Naive thymus-derived CD4-positive, alpha-beta T cell (primary cell): ENCODE measurements at regions not wholly inside any gene's neighbourhood (a gene's known extent, or its start where the extent isn't known, plus 50 kb on each side); places are given as distances from the start of the nearest gene placed in this dataset.

ENCODE experiments used
- ATAC-seq: fragments of 150-1000 bp; cut with Tn5 transposase; 2 replicates; pipeline ENCODE4 v1.10.0; 2021; ENCODE audit warnings: mild to moderate bottlenecking, moderate library complexity
- CTCF ChIA-PET: fragments of 350-600 bp; sonication (Branson Sonifier 250); formaldehyde crosslinking; loops from one replicate; lab custom pipeline; 2021; ENCODE audit warnings: antibody characterized with exemption; lab: Charles Lee
- POLR2A ChIA-PET: fragments of 350-600 bp; sonication (Branson Sonifier 250); formaldehyde crosslinking; loops from one replicate; lab custom pipeline; 2021; ENCODE audit warnings: antibody characterized with exemption, inconsistent platforms; lab: Charles Lee
- DNase-seq, 9 donors: peaks; one replicate each; pipeline versions ENCODE4 v3.0.0 to v3.0.0-alpha.2; 2020 to 2022; ENCODE audit warnings: mixed read lengths in 1 of 9
- H3K27ac ChIP-seq: one replicate; pipeline ENCODE4 v1.7.0; 2013; ENCODE audit warnings: mild to moderate bottlenecking, low read depth, low read length, moderate library complexity
- H3K27me3 ChIP-seq, 2 donors: one replicate each; pipeline ENCODE4 v1.7.0; 2013; ENCODE audit warnings: low read length in 2 of 2, mild to moderate bottlenecking in 2 of 2, moderate library complexity in 2 of 2; ENCODE audit not compliant: control insufficient read depth in 2 of 2, insufficient read depth in 2 of 2
- H3K36me3 ChIP-seq, 3 experiments: 1 replicate in 2 of 3; 2 replicates in 1 of 3; pipeline ENCODE4 v1.7.0; 2013; ENCODE audit warnings: low read length in 3 of 3, mild to moderate bottlenecking in 3 of 3, moderate library complexity in 1 of 3; ENCODE audit not compliant: insufficient read depth in 3 of 3, control insufficient read depth in 2 of 3
- H3K4me1 ChIP-seq, 2 donors: one replicate each; pipeline ENCODE4 v1.7.0; 2013; ENCODE audit warnings: low read length in 2 of 2, mild to moderate bottlenecking in 2 of 2, moderate library complexity in 1 of 2; ENCODE audit not compliant: control insufficient read depth in 2 of 2, insufficient read depth in 2 of 2
- H3K4me3 ChIP-seq: 2 replicates; pipeline ENCODE4 v1.7.0; 2013; ENCODE audit warnings: mild to moderate bottlenecking, low read length
- H3K9me3 ChIP-seq, 3 experiments: 1 replicate in 2 of 3; 2 replicates in 1 of 3; pipeline ENCODE4 v1.7.0; 2013; ENCODE audit warnings: low read length in 3 of 3; ENCODE audit not compliant: control insufficient read depth in 2 of 3
- H3K27ac Mint-ChIP-seq, 9 donors: one replicate each; pipeline ENCODE4 v1.8.0; 2020 to 2022; ENCODE audit warnings: mixed read lengths in 9 of 9, mild to moderate bottlenecking in 8 of 9, moderate library complexity in 5 of 9, inconsistent platforms in 2 of 9
- H3K27me3 Mint-ChIP-seq, 5 donors: one replicate each; pipeline ENCODE4 v1.8.0; 2021 to 2022; ENCODE audit warnings: mixed read lengths in 5 of 5, mild to moderate bottlenecking in 1 of 5
- H3K36me3 Mint-ChIP-seq, 5 donors: one replicate each; pipeline ENCODE4 v1.8.0; 2020 to 2022; ENCODE audit warnings: mixed read lengths in 5 of 5, mild to moderate bottlenecking in 3 of 5, inconsistent platforms in 1 of 5
- H3K4me1 Mint-ChIP-seq, 7 donors: one replicate each; pipeline ENCODE4 v1.8.0; 2020 to 2022; ENCODE audit warnings: mixed read lengths in 7 of 7, mild to moderate bottlenecking in 3 of 7, inconsistent platforms in 1 of 7
- H3K4me3 Mint-ChIP-seq, 10 donors: one replicate each; pipeline ENCODE4 v1.8.0; 2020 to 2022; ENCODE audit warnings: mild to moderate bottlenecking in 10 of 10, mixed read lengths in 10 of 10, moderate library complexity in 6 of 10, inconsistent platforms in 2 of 10
- H3K9me3 Mint-ChIP-seq, 11 donors: one replicate each; pipeline ENCODE4 v1.8.0; 2020 to 2022; ENCODE audit warnings: mixed read lengths in 11 of 11, mild to moderate bottlenecking in 4 of 11, inconsistent platforms in 1 of 11, moderate library complexity in 1 of 11
- intact Hi-C, 2 donors: fragments of 100-400 bp; cut with micrococcal nuclease; formaldehyde crosslinking; loops; one replicate each; pipeline ENCODE4 v1.15.1; 2023

DNA sequence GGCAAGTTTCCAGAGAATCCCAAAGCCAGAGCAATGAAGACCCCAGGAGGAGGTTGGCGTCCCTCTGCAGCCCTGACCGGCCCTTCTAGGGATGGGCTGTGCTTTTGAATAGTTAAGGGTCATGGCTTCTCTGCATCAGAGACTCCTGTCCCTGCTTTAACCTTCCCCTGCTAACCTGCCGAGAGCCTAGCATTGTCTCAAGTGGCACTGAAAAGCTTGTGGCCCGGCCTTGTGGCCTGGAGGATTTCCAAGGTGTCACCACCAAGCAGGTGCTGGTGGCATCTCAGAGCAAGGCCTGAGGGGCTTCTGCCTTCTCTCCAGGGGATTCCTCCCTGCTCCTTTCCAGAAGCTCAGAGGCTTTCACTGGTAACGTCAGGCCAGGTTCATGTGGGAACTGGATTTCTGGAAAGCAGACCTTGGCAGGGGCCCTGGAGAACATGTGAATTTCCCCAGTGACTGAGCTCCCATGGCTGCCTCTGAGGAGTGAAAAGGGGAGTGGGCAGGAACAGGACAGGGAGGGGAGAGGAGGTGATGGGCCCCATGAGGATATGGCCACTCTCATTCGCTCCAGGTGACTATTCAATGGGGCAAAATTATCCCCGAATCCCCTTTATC is 409.9 kb downstream of the PTPRU start:
- CTCF ChIA-PET: no interaction called here
- intact Hi-C loops: no loop called here
- H3K9me3 ChIP-seq: no peaks in the 10 kb centered on the region
- Mint-ChIP-seq H3K4me1 (peaks cover 0 to 2% (median 0%) of the 10 kb centered on the region in 7 donors), H3K27me3 (peaks cover 3 to 39% (median 22%) of the 10 kb centered on the region in 5 donors), H3K9me3 (peaks cover 0 to 2% (median 0%) of the 10 kb centered on the region in 11 donors), H3K27ac (no peak overlapping the region), H3K4me3 (no peak overlapping the region), H3K36me3 (no peaks in the 10 kb centered on the region)
- DNase-seq (no peak), ATAC-seq (no peak)
- no peaks in the 10 kb centered on the region for H3K4me1 ChIP-seq
- H3K4me3 ChIP-seq: no peak overlapping the region
- H3K36me3 ChIP-seq: no peaks in the 10 kb centered on the region
- POLR2A ChIA-PET: no interaction called here
- H3K27ac ChIP-seq: no peak overlapping the region
- H3K27me3 ChIP-seq: no peaks in the 10 kb centered on the region

- Mint-ChIP-seq H3K4me3 (no peak overlapping the region), H3K36me3 (no peaks in the 10 kb centered on the region), H3K27ac (no peak overlapping the region), H3K9me3 (peaks cover 0 to 2% (median 0%) of the 10 kb centered on the region in 11 donors), H3K4me1 (no peaks in the 10 kb centered on the region), H3K27me3 (peaks cover 3 to 43% (median 22%) of the 10 kb centered on the region in 5 donors)
- Histone ChIP-seq H3K36me3 (no peaks in the 10 kb centered on the region), H3K9me3 (no peaks in the 10 kb centered on the region), H3K27me3 (no peaks in the 10 kb centered on the region), H3K27ac (no peak overlapping the region), H3K4me3 (no peak overlapping the region), H3K4me1 (no peaks in the 10 kb centered on the region)
- no peak for ATAC-seq
- no peak for DNase-seq
- ChIA-PET POLR2A (no interaction called here), CTCF (no interaction called here)
- intact Hi-C loops: no loop called here
Measured at GRCh38 chr1:29645586-29645985, 409.3 kb downstream of the PTPRU start.

- ATAC-seq (no peak), DNase-seq (no peak)
- H3K4me1 Mint-ChIP-seq: no peaks in the 10 kb centered on the region
- peaks cover 0 to 2% (median 0%) of the 10 kb centered on the region in 11 donors for H3K9me3 Mint-ChIP-seq
- Histone ChIP-seq H3K4me3 (no peak overlapping the region), H3K27me3 (no peaks in the 10 kb centered on the region), H3K4me1 (no peaks in the 10 kb centered on the region), H3K9me3 (no peaks in the 10 kb centered on the region), H3K27ac (no peak overlapping the region), H3K36me3 (no peaks in the 10 kb centered on the region)
- intact Hi-C loops: no loop called here
- POLR2A ChIA-PET: no interaction called here
- H3K27ac Mint-ChIP-seq: no peak overlapping the region
- CTCF ChIA-PET: no interaction called here
- H3K36me3 Mint-ChIP-seq: no peaks in the 10 kb centered on the region
- no peak overlapping the region for H3K4me3 Mint-ChIP-seq
- peaks cover 3 to 43% (median 17%) of the 10 kb centered on the region in 5 donors for H3K27me3 Mint-ChIP-seq
Measured at GRCh38 chr1:29644812-29645211, 408.5 kb downstream of the PTPRU start.

- no peaks in the 10 kb centered on the region for H3K4me1 Mint-ChIP-seq
Measured at GRCh38 chr1:29643838-29644440, 407.6 kb downstream of the PTPRU start.

DNA sequence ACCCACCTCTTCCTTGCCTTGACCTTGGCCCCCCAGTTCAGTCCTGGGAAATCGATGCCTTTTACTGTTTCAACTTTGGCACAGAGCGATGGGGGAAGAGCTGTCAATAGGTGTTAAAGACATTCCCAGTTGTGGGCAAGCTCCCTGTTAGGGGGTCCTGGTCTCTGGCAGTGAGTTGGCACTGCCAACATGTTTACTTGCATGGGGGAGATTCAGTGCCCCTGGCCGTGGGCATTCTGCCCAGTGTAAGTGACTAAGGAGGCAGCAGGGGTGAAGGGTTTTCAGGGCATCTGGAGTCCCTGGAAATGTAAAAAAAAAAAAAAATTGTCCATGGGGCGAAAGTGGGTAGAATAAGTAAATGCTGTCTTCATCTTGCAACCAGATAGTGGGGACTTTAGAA is 407.0 kb downstream of the PTPRU start:
- no peak overlapping the region for H3K27ac Mint-ChIP-seq
- DNase-seq (no peak), ATAC-seq (no peak)
- Histone ChIP-seq H3K4me3 (no peak overlapping the region), H3K27ac (no peak overlapping the region), H3K27me3 (no peaks in the 10 kb centered on the region), H3K9me3 (no peaks in the 10 kb centered on the region), H3K4me1 (no peaks in the 10 kb centered on the region), H3K36me3 (no peaks in the 10 kb centered on the region)
- no peaks in the 10 kb centered on the region for H3K4me1 Mint-ChIP-seq
- ChIA-PET POLR2A (no interaction called here), CTCF (no interaction called here)
- peaks cover 0 to 2% (median 0%) of the 10 kb centered on the region in 11 donors for H3K9me3 Mint-ChIP-seq
- no peak overlapping the region for H3K4me3 Mint-ChIP-seq
- intact Hi-C loops: no loop called here
- H3K36me3 Mint-ChIP-seq: no peaks in the 10 kb centered on the region
- peaks cover 0 to 30% (median 9%) of the 10 kb centered on the region in 5 donors for H3K27me3 Mint-ChIP-seq

More at GRCh38 chr1:29643838-29644440, 407.6 kb downstream of the PTPRU start:
- no peaks in the 10 kb centered on the region for H3K4me1 ChIP-seq
- Mint-ChIP-seq H3K27me3 (peaks cover under 1 to 37% (median 9%) of the 10 kb centered on the region in 5 donors), H3K36me3 (no peaks in the 10 kb centered on the region), H3K9me3 (peaks cover 0 to 2% (median 0%) of the 10 kb centered on the region in 11 donors), H3K4me3 (no peak overlapping the region), H3K27ac (no peak overlapping the region)
- no peak overlapping the region for H3K4me3 ChIP-seq
- CTCF ChIA-PET: no interaction called here
- DNase-seq: no peak
- POLR2A ChIA-PET: no interaction called here
- H3K9me3 ChIP-seq: no peaks in the 10 kb centered on the region
- intact Hi-C loops: no loop called here
- no peaks in the 10 kb centered on the region for H3K27me3 ChIP-seq
- H3K36me3 ChIP-seq: no peaks in the 10 kb centered on the region
- ATAC-seq: no peak
- H3K27ac ChIP-seq: no peak overlapping the region

DNA sequence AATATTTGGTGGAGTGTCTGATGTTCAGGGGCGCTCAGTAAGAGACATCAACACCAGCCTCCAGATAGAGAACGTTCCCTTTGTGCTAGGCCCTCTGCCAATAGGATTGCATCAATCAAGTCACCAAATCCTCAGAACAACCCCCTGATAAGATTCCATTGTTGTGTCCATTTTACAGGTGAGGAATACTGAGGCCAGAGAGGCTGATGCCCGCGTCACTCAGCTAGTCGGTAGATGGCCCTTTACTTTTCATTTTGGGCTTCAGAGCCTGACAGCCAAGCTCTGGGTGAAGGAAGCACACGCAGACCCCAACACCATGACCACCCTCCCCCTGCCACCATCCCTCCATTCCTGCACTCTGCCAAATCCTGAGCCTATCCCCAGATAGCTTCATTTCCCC is 406.2 kb downstream of the PTPRU start:
- no peak overlapping the region for H3K27ac ChIP-seq
- CTCF ChIA-PET: no interaction called here
- ATAC-seq (no peak), DNase-seq (no peak)
- no peaks in the 10 kb centered on the region for H3K9me3 ChIP-seq
- H3K4me3 ChIP-seq: no peak overlapping the region
- intact Hi-C loops: no loop called here
- Mint-ChIP-seq H3K4me3 (no peak overlapping the region), H3K36me3 (no peaks in the 10 kb centered on the region), H3K27me3 (peaks cover 0 to 22% (median 2%) of the 10 kb centered on the region in 5 donors), H3K27ac (no peak overlapping the region), H3K9me3 (peaks cover 0 to 2% (median 0%) of the 10 kb centered on the region in 11 donors), H3K4me1 (no peaks in the 10 kb centered on the region)
- H3K27me3 ChIP-seq: no peaks in the 10 kb centered on the region
- no peaks in the 10 kb centered on the region for H3K36me3 ChIP-seq
- POLR2A ChIA-PET: no interaction called here
- no peaks in the 10 kb centered on the region for H3K4me1 ChIP-seq

- no peak overlapping the region for H3K27ac Mint-ChIP-seq
- Histone ChIP-seq H3K9me3 (no peaks in the 10 kb centered on the region), H3K27ac (no peak overlapping the region), H3K27me3 (no peaks in the 10 kb centered on the region), H3K4me3 (no peak overlapping the region), H3K4me1 (no peaks in the 10 kb centered on the region), H3K36me3 (no peaks in the 10 kb centered on the region)
- H3K4me3 Mint-ChIP-seq: no peak overlapping the region
- intact Hi-C loops: no loop called here
- no peak for ATAC-seq
- peaks cover 0 to 2% (median 0%) of the 10 kb centered on the region in 11 donors for H3K9me3 Mint-ChIP-seq
- H3K27me3 Mint-ChIP-seq: peaks cover 0 to 24% (median 0%) of the 10 kb centered on the region in 5 donors
- ChIA-PET POLR2A (no interaction called here), CTCF (no interaction called here)
- H3K36me3 Mint-ChIP-seq: no peaks in the 10 kb centered on the region
- no peaks in the 10 kb centered on the region for H3K4me1 Mint-ChIP-seq
- no peak for DNase-seq
Measured at GRCh38 chr1:29641921-29642320, 405.6 kb downstream of the PTPRU start.
